Adrenal gland (tissue), 5 donors: ENCODE measurements at regions not wholly inside any gene's neighbourhood (a gene's known extent, or its start where the extent isn't known, plus 50 kb on each side); places are given as distances from the start of the nearest gene placed in this dataset.

Source experiments
- POLR2A ChIP-seq, 2 donors: fragments of 450-650 bp; IDR thresholded peaks; one replicate each; pipeline ENCODE4 v1.6.1; 2017; ENCODE audit warnings: antibody characterized with exemption in 2 of 2, mild to moderate bottlenecking in 2 of 2, moderate library complexity in 1 of 2
- TF ChIP-seq, protein P1 (sequence below), 6 experiments: fragments of 450-650 bp in 4 of 6; fragments of 200-600 bp in 2 of 6; sonication (generic) in 1 of 6; IDR thresholded peaks; 1 replicate in 5 of 6; 2 replicates in 1 of 6; pipeline versions ENCODE4 v1.5.1 to v1.8.0; 2016 to 2021; ENCODE audit warnings: antibody characterized with exemption in 6 of 6, mild to moderate bottlenecking in 2 of 6, moderate library complexity in 1 of 6
- donor health status: DM: no; HTN: no; CAD: no.

DNA sequence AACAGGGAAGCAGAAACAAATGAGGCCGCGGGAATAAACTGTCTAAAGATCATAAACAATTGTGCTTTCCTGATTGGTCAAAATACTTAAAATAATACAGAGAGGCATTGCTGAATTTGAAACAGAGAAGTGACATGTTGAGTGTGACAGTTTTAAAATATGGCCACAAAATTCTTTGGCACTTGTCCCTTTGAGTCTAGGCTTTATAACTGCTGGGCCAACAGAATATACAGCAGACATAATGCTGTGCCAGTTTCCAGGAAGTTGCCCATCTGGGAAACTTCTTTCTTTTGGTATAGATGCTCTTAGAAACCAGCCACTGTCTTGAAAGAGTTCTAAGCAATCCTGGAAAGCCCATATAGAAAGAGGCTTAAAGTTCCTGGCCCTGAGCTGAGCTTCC, 668.4 kb downstream of the CENPC start:
- TF ChIP-seq, protein P1, sequence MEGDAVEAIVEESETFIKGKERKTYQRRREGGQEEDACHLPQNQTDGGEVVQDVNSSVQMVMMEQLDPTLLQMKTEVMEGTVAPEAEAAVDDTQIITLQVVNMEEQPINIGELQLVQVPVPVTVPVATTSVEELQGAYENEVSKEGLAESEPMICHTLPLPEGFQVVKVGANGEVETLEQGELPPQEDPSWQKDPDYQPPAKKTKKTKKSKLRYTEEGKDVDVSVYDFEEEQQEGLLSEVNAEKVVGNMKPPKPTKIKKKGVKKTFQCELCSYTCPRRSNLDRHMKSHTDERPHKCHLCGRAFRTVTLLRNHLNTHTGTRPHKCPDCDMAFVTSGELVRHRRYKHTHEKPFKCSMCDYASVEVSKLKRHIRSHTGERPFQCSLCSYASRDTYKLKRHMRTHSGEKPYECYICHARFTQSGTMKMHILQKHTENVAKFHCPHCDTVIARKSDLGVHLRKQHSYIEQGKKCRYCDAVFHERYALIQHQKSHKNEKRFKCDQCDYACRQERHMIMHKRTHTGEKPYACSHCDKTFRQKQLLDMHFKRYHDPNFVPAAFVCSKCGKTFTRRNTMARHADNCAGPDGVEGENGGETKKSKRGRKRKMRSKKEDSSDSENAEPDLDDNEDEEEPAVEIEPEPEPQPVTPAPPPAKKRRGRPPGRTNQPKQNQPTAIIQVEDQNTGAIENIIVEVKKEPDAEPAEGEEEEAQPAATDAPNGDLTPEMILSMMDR (IDR thresholded peaks at IDR 0.05): no peak
- no peak for TF ChIP-seq POLR2A (IDR thresholded peaks at IDR 0.05)
